Stimulated activated CD4-positive, alpha-beta T cell treated with anti-CD3 and anti-CD28 coated beads, Interleukin-15, amount 100 ng/mL, for 24 hours (primary cell): ENCODE measurements at regions not wholly inside any gene's neighbourhood (a gene's known extent, or its start where the extent isn't known, plus 50 kb on each side); places are given as distances from the start of the nearest gene placed in this dataset.

Experiments
- DNase-seq: peaks from one replicate; pipeline ENCODE4 v3.0.0-alpha.2; 2020

- DNase-seq, result no peak
Measured at GRCh38 chr2:59711121-59711520, 842.3 kb downstream of the BCL11A start.

DNA sequence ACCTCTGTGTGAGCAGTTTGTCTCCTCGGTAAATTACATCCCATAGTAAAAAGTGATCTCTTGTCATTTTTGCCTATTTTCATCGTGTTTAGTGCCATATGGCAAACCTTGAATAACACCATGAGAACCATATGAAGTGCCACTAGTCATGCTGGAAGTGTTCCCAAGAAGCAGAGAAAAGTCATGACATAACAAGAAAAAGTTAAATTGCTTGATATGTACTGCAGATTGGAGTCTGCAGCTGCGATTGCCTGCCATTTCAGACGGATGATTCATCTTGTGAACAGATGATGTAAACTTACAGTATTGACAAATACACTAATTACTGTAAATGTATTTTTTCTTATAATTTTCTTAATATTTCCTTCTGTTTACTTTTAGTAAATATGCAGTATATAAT, 846.7 kb downstream of the BCL11A start:
- no peak for DNase-seq

DNA sequence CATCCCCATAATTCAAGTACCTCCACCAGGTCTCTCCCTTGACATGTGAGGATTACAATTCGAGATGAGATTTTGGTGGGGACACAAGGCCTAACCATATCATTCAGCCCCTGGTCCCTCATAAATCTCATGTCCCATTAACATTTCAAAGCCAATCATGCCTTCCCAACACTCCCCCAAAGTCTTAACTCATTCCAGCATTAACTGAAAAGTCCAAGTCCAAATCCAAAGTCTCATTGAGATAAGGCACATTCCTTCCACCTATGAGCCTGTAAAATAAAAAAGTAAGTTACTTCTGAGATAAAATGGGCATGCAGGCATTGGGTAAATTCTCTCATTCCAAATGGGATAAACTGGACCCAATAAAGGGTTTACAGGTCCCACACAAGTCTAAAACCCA, 849.7 kb downstream of the BCL11A start:
- DNase-seq, result no peak

DNA sequence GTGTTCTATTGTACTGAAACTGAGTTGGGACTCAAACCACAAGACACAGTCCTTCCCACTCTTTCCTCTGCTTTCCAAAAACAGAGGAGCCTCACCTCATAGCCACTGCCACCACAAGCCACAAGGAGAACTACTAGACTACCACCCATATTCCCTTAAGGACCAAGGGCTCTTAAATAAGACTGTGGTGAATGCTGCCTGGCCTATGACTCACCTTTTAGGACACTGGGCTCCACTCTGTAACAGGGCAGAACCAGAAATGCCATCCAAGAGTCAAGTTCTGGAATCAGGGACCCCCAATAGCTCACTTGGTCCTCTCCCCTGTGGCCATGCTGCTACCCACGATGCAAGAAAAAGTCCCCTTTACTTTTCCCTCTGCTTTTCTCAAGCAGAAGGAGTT, 851.4 kb downstream of the BCL11A start:
- DNase-seq, result no peak

DNA sequence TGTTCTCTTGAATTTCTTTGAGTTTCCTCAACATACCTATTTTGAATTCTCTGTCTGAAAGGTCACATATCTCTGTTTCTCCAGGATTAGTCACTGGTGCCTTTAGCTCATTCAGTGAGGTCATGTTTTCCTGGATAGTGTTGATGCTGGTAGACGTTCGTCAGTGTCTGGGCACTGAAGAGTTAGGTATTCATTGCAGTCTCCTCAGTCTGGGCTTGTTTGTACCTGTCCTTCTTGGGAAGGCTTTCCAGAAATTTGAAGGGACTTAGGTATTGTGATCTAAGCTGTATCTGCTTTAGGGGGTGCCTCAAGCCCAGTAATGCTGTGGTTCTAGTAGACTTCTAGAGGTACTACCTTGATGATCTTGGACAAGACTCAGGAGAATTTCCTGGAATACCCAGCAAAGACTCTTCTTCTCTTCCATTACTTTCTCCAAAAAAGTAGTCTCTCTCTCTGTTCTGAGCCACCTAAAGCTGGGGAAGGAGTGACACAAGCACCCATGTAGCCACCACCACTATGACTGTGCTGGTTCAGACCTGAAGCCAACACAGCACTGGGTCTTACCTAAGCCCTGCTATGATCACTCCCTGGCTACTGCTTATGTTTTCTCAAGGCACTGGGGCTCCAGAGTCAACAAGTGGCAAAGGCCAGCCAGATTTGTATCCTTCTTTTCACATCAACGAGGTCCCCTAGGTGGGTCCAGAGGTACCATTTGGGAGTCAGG, 852.0 kb downstream of the BCL11A start:
- no peak for DNase-seq

- DNase-seq, result no peak
Measured at GRCh38 chr2:59694176-59694575, 859.3 kb downstream of the BCL11A start.

DNA sequence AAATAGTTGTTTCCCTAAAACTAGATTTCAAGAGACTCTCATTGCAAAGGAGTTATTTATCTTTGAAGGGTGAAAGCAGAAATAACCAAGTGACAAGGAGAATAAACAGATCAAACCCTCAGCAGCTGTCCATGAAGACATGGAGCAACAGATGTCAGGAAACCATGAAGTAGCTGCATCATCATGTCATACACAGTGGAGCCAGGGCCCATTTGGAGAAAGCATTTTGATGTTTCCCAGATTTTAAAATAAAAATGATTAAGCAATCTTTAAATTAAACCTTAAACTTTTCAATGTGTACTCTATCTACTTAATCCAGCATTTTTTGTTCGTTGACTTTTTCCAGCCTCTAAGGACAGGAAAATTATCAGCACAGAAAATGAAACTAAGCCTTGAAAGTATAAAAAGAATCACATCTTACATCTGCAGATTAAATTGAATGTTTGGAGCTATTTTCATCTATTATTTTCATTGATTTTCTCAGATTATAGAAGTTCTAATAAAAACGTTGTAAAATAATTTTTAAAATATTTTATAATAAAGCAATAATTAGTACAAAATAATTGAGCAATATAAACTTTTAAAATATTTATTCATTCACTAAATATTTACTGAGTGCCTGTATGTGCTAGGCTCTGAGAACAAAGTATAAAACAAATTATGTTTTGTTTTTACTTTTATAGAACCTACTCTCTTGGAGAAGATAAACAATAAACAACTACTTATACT, 860.1 kb downstream of the BCL11A start:
- DNase-seq, result no peak

- no peak for DNase-seq
Measured at GRCh38 chr2:59691518-59692190, 861.8 kb downstream of the BCL11A start.

DNA sequence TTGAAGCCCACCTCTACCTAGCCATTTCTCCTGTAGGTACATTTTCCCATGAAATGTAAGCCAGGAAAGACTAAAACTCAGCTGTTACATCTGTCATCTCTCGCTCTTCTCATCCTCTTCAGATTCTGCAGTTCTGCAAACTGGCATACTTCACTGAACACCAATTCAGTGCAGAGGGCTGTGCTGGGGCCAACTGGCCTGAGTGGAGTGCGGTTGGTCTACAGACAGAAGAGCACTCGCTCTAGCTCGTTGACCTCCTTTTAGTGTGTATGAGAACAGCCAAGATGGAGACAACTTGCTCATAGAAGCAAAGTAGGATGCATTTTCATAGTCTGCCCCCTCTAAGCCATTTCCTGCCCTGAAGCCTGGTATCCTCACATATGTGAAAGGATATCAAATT, 862.6 kb downstream of the BCL11A start:
- no peak for DNase-seq

GRCh38 chr2:59684771-59685166, 868.7 kb downstream of the BCL11A start:
- no peak for DNase-seq

DNA sequence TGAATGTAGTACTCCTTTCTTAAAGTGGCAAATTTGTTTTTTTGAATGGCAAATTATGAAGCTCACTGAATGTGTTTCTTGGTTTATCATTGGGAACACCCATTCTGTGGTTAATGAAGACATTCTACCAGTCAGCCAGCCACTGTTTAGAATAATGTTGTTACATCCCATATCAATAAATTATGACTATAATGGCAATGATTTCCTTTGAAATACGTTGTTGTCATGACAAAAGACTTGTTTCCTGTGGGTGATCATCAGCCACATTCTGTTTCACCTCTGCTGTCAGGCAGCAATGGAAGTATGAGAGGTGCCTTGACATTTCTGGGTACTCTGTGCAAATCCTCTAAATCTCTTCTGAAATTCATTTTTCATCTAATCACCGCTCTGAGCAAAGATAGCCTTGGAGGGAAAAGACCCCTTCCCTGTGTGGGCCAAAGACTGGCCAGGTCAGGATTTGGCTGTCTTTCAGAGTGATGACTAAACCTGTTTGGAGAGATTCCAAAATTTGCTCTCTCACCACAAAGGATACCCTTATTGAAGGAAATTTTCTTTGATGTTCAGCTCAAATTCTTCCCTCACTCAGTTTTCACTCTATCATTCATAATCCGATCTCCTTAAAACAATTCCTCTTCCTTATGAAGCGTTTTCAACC, 869.2 kb downstream of the BCL11A start:
- DNase-seq, result no peak

GRCh38 chr2:59680863-59681262, 872.6 kb downstream of the BCL11A start:
- no peak for DNase-seq

DNA sequence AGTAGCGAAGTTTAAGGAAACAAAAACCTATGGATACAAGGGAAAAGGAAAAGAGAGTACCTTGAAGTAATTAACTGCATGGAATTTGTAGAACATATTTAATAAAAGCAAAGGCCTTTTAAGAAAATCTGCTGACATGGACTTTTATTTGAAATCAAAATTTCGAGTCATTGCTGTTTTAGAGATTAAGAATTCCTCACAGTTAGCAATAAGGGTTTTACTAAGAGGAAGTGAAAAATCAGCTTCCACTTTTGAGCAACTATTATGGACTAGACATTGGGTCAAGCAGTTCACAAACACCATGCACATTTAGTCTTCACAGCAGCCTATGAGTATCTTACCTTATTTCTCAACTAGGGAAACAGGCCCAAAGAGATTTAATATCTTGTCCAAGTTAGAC, 876.3 kb downstream of the BCL11A start:
- DNase-seq, result no peak

- no peak for DNase-seq
Measured at GRCh38 chr2:59674100-59674499, 879.4 kb downstream of the BCL11A start.

DNA sequence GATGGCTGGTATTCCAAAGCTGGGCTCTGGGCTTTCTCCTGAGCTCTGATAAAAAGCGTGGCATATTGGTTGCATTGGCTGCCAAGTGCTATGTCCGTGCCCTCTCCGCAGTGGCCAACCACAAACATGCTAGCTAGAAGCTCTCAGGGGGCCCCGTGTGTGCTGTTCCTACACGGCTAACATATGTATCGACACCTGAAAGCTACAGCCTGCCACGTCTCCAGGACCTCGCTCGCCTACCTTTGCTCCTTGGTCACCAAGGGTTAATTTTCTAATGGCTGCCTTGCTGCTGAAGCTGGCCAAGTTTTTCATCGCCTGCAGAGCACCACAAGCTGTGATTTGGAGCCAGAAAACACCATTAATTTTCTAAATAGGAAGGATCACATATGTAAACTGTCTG, 888.4 kb downstream of the BCL11A start:
- DNase-seq, result no peak

- DNase-seq, result no peak
Measured at GRCh38 chr2:59662127-59662861, 891.2 kb downstream of the BCL11A start.

DNA sequence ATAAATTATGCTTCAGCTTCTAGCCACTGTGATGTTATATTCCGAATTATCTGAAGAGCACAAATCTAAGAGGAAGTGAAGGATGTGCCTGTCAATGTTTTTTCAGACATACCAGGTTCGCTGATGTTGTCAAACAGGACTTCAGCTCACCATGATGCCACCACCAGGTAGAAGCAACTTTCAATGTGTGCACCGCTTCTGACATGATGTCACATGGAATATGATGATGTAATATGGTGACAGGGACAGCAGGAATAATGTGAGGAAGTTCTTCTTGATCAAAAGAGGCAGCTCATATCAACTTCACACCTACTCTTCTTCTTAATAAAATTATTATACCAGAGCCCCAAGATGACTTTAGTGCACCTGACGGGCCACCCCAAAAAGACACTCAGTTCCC, 893.2 kb downstream of the BCL11A start:
- DNase-seq, result no peak

GRCh38 chr2:59658906-59659635, 894.4 kb downstream of the BCL11A start:
- DNase-seq, result no peak

- no peak for DNase-seq
Measured at GRCh38 chr2:59655809-59656208, 897.6 kb downstream of the BCL11A start.

GRCh38 chr2:59654710-59655109, 898.7 kb downstream of the BCL11A start:
- no peak for DNase-seq

DNA sequence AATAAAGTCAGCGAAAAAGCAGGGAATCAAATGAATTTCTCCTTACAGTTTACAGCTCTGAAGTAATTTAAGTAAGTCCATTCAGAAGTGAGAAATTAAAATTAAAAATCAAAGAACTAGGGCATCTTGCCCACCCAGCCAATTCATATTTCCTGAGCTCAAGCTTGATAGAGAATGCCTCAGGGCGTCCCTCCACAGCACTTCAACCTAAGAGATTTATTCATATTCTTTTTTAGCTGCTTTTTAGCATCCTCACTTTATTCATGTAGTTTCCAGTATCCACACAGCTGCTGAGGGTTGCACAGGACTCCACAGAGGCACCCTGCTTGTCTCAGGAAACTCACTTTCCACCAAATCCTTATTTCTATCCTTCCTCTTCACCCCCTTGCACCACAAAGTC, 900.3 kb downstream of the BCL11A start:
- no peak for DNase-seq

DNA sequence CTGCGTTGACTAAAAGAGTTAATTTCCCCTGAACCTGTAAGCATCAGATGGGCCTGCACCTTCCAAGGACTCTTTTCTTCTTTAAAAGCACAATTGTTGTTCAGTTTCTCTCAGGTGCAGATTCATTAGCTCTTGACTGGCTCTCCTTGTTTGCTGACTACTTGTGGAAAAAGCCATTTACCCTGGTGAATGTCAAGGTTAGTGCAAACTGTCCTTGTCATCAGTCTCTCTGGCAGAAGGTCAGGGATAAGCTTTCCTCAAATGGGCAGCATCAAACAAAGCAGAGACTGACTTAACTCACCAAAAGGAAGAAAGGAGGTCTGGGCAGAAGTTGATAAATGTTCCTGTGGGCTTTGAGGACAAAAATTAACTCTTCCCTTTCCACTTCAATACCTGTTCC, 922.7 kb downstream of the BCL11A start:
- DNase-seq, result no peak
